ENCODE measurements at regions not wholly inside any gene's neighbourhood (a gene's known extent, or its start where the extent isn't known, plus 50 kb on each side); places are given as distances from the start of the nearest gene placed in this dataset.

- Histone ChIP-seq H3K27ac (no peak overlapping the region), H3K27me3 (no peaks in the 10 kb centered on the region), H3K4me3 (replicated peaks in 1 of 3) (no peak overlapping the region), H3K9me3 (no peaks in the 10 kb centered on the region), H3K36me3 (no peaks in the 10 kb centered on the region), H3K4me1 (peaks cover 0 to 9% of the 10 kb centered on the region in 2 donors)
- DNase-seq, result no peak
- 69 to 71% methylated on average over 4 of the region's 4 CpGs for WGBS, 2 donors
- intact Hi-C loops (cut with DNase I), result no loop called here
- TF ChIP-seq, protein P1, sequence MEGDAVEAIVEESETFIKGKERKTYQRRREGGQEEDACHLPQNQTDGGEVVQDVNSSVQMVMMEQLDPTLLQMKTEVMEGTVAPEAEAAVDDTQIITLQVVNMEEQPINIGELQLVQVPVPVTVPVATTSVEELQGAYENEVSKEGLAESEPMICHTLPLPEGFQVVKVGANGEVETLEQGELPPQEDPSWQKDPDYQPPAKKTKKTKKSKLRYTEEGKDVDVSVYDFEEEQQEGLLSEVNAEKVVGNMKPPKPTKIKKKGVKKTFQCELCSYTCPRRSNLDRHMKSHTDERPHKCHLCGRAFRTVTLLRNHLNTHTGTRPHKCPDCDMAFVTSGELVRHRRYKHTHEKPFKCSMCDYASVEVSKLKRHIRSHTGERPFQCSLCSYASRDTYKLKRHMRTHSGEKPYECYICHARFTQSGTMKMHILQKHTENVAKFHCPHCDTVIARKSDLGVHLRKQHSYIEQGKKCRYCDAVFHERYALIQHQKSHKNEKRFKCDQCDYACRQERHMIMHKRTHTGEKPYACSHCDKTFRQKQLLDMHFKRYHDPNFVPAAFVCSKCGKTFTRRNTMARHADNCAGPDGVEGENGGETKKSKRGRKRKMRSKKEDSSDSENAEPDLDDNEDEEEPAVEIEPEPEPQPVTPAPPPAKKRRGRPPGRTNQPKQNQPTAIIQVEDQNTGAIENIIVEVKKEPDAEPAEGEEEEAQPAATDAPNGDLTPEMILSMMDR (IDR thresholded peaks at IDR 0.05), result no peak
- no peak for TF ChIP-seq POLR2A (IDR thresholded peaks at IDR 0.05)
These were observed 144.8 kb downstream of the ETS2 start for GRCh38 chr21:38950435-38951094.

DNA sequence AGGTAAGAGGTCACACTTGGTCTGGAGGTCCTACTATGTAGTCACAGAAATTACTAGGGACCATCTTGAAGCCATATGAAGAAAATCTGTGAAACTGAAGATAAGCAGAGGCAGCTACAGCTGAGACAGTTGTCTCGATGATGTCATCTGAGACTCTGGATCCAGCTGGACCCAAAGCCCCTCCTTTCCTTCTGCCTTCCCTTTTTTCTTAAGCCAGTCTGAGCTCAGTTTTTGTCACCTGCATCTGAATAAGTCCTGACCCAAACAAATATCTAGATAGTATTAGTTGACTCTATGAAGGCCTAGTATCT lies 143.3 kb downstream of the ETS2 start:
- Histone ChIP-seq H3K9me3 (no peaks in the 10 kb centered on the region), H3K4me1 (peaks cover 0 to 11% of the 10 kb centered on the region in 2 donors), H3K27ac (no peak overlapping the region), H3K4me3 (replicated peaks in 1 of 3) (no peak overlapping the region), H3K36me3 (no peaks in the 10 kb centered on the region), H3K27me3 (no peaks in the 10 kb centered on the region)
- DNase-seq, result no peak
- 90 to 94% methylated on average over 1 of the region's 1 CpG for WGBS, 2 donors
- TF ChIP-seq, protein P1 (IDR thresholded peaks at IDR 0.05), result no peak
- no peak for TF ChIP-seq POLR2A (IDR thresholded peaks at IDR 0.05)
- intact Hi-C loops (cut with DNase I), result no loop called here

DNA sequence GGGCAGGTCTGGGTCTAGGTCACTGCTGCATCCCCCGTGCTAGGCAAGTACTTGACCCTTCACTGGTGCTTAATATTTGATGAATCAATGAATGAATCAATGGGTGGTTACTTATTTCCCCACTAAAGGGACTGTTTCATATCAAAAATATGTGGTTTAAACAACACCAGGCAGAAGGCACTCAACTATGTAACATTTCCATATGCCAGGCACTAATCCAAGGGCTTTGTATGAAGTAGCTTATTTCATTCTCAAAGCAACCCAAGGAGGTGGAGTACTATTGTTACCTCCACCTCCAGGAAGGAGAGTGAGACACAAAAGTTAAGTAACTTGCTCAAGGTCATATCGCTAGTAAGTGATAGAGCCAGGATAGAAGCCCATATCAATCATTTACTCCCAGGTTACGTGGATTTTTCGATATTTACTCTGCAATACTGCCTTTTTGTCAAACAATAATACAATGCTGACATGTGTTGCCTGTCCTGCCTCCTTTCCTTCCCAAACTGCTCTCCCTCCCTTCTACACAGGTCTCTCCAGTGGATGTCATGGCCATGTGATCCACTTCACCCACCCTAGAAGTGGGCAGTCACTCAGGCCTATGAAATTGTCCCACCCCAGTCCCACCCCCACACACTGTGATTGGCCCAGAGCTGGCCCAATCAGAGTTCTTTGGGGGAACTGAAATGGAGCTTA lies 142.8 kb downstream of the ETS2 start:
- no peaks in the 10 kb centered on the region for H3K9me3 ChIP-seq
- intact Hi-C loops (cut with DNase I), result no loop called here
- H3K4me3 ChIP-seq (replicated peaks in 1 of 3), result no peak overlapping the region
- TF ChIP-seq, protein P1 (IDR thresholded peaks at IDR 0.05), result no peak
- TF ChIP-seq POLR2A (IDR thresholded peaks at IDR 0.05), result no peak
- no peaks in the 10 kb centered on the region for H3K27me3 ChIP-seq
- peaks cover 0 to 11% of the 10 kb centered on the region in 2 donors for H3K4me1 ChIP-seq
- H3K27ac ChIP-seq, result no peak overlapping the region
- no peaks in the 10 kb centered on the region for H3K36me3 ChIP-seq
- 83 to 96% methylated on average over 4 of the region's 4 CpGs for WGBS, 2 donors
- no peak for DNase-seq

DNA sequence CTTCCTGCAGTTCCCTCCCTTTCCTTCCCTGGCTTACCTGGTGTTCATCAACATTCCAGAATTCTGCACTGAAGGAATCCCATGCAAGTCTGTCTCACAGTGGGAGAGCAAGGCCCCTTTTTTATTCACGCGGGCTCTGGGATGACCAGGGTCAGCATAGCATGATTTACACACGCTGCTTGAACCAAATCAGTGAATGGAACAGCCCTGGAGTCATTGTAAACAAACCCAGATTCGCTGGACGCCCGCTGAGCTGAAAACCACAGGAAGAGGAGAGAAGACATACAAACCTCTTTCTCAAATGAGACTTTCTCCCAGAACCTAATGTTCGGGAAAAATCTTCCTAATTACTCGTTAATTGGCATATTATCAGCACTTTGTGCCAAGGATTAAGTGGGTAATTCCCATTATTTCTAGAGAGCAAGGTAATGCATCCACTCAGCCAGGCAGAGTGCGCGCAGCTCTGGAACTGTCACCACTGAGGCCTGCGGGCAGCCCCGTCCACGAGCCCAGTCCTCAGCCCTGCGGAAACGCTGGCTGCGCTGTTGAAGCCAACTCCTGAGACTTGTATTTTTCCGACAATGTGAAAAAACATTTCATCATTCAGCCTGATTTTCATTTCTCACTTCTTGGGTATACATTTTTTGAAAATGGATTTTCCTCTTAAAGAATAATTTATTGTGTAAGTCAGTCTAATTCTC lies 140.0 kb downstream of the ETS2 start:
- H3K36me3 ChIP-seq, result no peaks in the 10 kb centered on the region
- DNase-seq, result peak in 1 of 2 donors; percentile 37
- TF ChIP-seq POLR2A (IDR thresholded peaks at IDR 0.05), result no peak
- H3K27me3 ChIP-seq, result no peaks in the 10 kb centered on the region
- intact Hi-C loops (cut with DNase I), result no loop called here
- no peak overlapping the region for H3K4me3 ChIP-seq (replicated peaks in 1 of 3)
- H3K27ac ChIP-seq, result peak overlapping the region in 1 of 3 donors; percentile 1
- H3K4me1 ChIP-seq, result peaks cover 0 to 11% of the 10 kb centered on the region in 2 donors
- no peaks in the 10 kb centered on the region for H3K9me3 ChIP-seq
- WGBS, 2 donors, result 65 to 77% methylated on average over 17 of the region's 17 CpGs

DNA sequence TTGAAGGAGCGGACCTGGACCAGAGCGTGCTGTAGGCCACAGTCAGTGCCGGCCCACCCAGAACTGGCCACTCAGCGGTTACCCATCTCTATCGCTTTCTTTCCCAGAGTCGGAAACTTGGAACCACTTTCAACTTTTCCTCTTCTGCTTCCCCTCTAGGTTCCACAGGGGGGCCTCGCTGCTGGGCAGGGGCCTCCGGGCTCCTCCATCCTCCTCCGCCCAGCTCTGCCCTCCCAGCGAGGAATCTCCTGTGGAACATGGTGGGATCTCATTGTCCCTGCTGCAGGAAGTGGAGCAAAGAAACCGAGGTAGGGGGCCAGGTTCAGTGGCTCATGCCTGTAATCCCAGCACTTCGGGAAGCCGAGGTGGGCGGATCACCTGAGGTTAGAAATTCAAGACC lies 139.2 kb downstream of the ETS2 start:
- intact Hi-C loops (cut with DNase I), result no loop called here
- no peak for DNase-seq
- H3K4me3 ChIP-seq (replicated peaks in 1 of 3), result no peak overlapping the region
- TF ChIP-seq, protein P1 (IDR thresholded peaks at IDR 0.05), result no peak
- TF ChIP-seq POLR2A (IDR thresholded peaks at IDR 0.05), result no peak
- 89 to 90% methylated on average over 14 of the region's 14 CpGs for WGBS, 2 donors
- peaks cover 0 to 11% of the 10 kb centered on the region in 2 donors for H3K4me1 ChIP-seq
- H3K27ac ChIP-seq, result no peak overlapping the region
- no peaks in the 10 kb centered on the region for H3K9me3 ChIP-seq
- H3K36me3 ChIP-seq, result no peaks in the 10 kb centered on the region
- H3K27me3 ChIP-seq, result no peaks in the 10 kb centered on the region
